Epithelial cell of prostate (primary cell): ENCODE measurements at regions not wholly inside any gene's neighbourhood (a gene's known extent, or its start where the extent isn't known, plus 50 kb on each side); places are given as distances from the start of the nearest gene placed in this dataset.

Experiments used
- DNase-seq: peaks from one replicate; pipeline ENCODE4 v3.0.0-alpha.2; 2011; ENCODE audit warnings: low read depth, low spot score
- H3K27ac ChIP-seq: fragments of 450-650 bp; 2 replicates; pipeline ENCODE4 v1.5.1; 2017; ENCODE audit warnings: mild to moderate bottlenecking

- no peak for DNase-seq
- H3K27ac ChIP-seq = no peak overlapping the region
These were observed 251.6 kb downstream of the C16orf95 start for GRCh38 chr16:87065446-87066132.

DNA sequence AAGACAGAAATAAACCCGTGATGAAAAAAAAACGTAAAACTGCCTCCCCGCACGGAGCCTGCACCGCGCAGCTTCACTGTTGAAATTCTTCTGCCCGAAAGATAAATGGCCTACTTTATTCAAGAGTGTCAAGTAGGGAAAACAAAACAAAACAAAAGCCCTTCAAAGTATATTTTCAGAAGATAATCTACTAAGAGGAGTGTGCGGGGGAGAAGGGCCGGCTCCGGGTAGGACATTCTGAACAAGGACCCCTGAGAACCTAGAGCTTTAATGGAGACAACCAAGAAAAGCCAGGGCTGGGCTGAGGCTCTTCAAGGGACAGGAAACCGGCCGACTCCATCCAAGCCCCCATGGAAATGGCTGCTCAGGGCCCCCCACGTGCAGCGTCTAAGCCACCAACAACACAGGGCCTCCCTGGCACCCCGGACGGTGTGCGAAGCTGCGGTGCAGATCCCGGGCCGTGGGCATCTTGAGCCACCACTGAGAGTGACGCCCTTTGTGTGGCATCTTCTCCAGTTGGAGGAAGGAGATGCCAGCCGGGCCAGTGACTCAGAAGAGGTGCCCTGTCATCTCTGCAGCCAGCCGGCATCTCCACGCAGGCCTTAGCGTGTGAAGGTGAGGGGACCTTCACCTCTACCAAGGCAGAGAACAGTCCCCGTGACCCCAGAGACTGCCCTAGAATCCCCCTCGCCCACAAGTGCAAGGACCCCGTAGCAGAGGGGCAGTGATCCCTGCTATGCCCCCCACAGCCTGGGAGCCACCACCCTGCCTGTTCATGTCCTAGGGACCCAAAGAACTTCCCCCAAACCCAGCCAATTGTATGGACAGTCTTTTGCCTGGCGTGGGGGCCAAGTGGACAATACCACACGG is 250.8 kb downstream of the C16orf95 start:
- DNase-seq = no peak
- H3K27ac ChIP-seq = no peak overlapping the region

DNA sequence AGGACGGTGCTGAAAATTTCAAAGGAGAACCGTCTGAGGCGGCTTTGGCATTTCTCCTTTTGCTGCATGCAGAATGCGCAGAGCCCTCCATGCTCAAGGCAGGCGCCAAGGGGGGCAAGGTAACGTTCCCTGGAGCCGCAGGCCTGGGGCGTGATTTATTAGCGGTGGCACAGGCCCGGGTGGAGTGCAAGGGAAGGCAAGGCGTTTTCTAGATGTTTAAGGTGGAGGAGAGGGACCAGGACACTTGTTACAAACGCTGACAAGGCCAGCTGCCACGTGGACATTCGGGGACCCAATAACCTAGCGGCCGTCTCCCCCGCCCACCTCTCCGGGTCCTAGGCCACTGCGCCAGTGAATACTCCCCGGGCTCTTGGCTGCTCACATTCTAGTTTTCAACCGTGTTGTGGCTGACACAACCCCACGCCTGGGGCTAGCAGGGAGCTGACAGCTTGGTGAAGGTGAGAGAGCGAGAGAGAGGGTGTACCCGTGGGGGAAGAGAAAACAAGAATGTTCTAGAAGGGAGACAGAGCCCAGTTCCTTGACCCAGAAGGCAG is 250.1 kb downstream of the C16orf95 start:
- no peak overlapping the region for H3K27ac ChIP-seq

DNA sequence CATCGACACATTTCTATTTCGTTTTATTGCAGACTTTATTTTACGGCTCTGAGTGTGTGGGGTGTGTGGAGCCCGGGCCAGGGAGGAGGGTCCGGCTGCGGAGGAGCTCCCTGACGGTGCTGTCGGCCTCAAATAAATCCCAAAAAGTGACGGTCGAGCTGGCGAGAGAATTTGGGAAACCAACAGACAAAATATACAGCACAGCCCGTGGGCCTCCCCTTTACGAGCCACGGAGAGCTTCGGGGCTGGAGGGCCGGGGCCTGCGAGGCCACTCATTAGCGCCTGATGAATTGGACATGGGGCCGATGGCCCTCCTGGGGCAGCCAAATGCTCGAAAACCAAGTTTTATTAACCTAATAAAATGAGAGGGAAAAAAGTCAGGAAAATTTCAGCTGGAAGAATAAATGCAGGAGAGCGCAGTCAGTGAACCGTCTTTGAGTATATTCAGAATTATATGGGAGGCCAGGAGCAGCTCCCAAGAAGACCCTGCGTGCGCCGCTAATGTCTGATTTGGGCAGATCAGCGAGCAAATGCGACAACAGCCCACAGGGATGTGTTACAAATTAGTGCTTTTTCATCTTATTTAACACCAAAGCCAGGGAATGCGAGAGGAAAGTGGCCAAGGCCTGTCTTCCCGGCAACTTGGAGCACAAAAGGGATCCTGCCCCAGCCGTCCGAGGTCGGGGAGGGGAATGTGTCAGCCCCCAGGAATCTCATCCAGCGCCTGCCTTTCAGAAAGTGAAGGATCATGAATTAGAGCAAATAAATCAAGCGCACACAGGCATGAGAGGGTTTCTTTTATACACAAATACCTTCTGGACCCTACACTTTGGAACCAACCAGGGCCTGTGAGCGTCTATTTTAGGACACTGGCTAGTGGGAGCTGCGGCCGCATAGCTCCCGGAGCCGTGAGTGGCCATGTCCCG is 249.1 kb downstream of the C16orf95 start:
- no peak for DNase-seq
- H3K27ac ChIP-seq = no peak overlapping the region

More for the DNA sequence above, 250.1 kb downstream of the C16orf95 start:
- no peak for DNase-seq

GRCh38 chr16:87068762-87069150 is 248.4 kb downstream of the C16orf95 start:
- no peak overlapping the region for H3K27ac ChIP-seq
- DNase-seq = no peak

DNA sequence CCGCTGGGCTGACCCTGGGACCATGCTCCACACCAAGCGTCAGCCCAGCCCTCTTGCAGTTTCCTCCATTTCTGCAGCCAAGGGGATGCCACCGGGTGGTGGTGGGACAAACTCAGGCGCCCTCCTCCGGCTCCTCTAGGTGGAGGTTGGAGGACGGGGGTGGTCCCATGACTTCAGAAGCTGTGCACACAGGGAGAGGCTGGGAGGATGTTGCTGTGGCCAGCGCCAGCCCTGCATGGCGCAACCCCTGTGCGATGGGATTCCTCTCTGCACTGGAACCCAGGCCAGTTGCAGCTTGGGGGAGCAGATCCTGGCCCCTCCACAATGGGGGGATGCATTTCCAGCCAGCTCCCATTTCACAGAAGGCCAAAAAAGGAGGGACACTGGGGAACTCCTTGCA is 246.5 kb downstream of the C16orf95 start:
- H3K27ac ChIP-seq = no peak overlapping the region
- no peak for DNase-seq

DNA sequence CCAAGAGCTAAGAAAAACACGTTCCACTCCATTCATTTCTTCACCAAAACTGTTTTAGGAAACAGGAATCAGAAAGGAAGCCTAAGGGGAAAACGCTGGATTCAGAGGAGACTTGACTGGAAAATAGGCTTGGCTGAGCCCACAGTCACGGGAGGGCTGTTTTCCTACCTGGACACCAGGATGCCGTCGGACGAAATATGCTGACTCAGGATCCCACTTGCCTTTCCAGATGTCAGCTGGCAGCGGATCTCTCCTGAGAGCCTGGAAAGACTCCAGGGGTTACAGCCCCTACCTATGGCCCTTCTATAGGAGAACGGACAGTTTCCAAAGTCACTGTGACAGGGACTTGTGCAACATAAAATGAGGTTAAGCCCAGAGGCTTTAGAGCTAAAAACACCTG is 245.1 kb downstream of the C16orf95 start:
- no peak for DNase-seq
- no peak overlapping the region for H3K27ac ChIP-seq

- no peak overlapping the region for H3K27ac ChIP-seq
- no peak for DNase-seq
These were observed 242.4 kb downstream of the C16orf95 start for GRCh38 chr16:87074641-87075318.

GRCh38 chr16:87075319-87075860 is 241.8 kb downstream of the C16orf95 start:
- no peak for DNase-seq
- H3K27ac ChIP-seq = no peak overlapping the region

- no peak overlapping the region for H3K27ac ChIP-seq
These were observed 240.8 kb downstream of the C16orf95 start for GRCh38 chr16:87076331-87076949.

DNA sequence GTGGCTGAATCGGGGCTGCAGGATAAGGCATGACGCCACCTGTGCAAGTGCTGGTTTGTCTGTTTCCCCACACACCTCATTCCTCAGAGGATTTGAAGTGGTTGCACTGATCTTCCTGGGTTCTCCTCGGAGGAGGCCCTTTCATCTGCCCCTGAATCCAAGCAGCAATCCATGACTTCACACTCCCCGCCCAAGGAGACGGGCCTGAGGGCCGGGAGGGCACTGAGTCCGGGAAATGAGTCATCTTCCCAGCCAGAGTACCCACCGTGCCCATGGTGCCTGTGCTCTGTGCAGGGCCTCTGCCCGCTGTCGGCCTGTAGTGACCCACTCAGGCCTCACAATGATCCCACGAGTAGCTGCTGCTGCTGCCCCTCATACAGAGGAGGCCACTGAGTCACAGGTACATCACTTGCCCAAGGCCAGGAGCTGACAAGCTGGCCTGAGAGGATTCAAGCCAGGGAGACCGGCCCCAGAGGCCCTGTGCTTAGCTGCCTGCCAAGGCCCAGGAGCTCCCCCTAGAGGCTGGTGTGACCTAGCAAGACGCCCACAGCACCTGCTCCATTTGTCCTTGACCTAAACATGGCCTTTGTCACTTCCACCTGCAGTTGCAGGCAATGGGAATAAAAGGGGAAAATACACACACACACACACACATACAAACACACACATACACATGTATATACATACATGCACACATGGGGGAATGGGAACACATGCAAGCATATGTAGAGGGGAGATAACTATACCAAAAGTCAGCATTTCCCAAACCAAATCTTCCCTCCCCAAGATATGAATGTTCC is 240.0 kb downstream of the C16orf95 start:
- H3K27ac ChIP-seq = no peak overlapping the region
- DNase-seq = no peak

More at GRCh38 chr16:87076331-87076949, 240.8 kb downstream of the C16orf95 start:
- no peak for DNase-seq

- no peak overlapping the region for H3K27ac ChIP-seq
- DNase-seq = no peak
These were observed 239.5 kb downstream of the C16orf95 start for GRCh38 chr16:87077750-87078127.

DNA sequence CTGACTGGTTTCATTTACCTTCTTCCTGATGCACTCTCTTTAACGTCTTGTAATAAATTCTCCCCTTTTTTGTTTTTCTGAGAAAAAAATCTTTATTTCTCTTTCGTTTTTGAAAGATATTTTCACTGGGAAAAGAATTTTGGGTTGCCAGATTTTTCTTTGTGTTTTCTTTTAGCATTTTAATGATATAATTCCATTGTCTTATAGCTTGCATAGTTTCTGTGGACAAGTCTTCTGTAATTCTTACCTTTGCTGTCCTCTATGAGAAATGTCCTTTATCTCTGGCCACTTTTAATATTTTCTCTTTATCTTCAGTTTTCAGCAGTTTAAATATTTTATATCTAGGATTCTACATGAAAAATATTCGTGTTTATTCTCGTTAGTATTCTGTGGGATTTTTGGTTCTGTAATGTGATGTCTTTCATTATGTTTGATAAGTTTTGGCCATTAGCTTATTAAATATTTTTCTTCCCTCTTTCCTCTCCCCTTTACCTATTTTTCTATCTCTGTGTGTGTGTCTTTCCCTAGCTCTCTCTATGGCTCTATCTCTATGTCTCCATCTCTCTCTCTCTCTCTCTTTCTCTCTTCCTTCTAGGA is 236.5 kb downstream of the C16orf95 start:
- no peak overlapping the region for H3K27ac ChIP-seq

DNA sequence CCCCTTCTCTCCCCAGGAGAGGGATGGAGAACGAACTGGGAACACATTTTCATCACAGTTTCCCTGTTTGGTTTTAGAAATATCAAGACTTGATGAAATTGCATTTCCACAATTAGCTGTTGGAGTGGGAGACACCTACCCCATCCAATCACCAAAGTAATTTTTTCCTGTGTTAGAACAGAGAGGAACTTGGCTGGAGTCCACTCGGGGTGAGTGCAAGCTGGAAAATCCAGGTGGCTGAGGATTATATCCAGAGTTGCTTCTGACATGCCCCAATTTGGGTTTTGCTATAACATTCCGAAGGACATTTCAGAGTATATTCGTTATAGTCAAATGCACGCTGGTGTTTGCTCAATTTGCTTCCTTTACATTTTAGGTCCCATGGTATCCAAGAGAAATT is 231.8 kb downstream of the C16orf95 start:
- H3K27ac ChIP-seq = no peak overlapping the region
- no peak for DNase-seq

More for the DNA sequence above, 236.5 kb downstream of the C16orf95 start:
- no peak for DNase-seq

DNA sequence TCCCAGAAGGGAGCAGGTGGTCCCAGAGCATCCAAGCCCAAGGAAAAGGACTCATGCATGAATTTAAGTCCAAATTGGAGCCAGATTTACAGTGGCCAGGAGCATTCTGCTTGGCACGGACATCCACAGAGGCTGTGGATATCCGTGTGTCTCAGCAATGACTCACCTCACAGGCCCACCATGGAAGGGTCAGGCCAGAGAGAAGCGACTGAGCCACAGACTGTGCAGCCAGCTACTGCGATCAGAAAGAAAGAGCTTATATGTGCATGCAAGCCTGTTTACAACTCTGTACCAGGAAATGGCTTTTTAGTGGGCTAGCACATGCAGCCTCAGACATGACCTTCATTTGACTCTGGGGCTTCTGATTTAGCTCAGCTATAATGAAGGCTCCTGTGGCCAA is 231.0 kb downstream of the C16orf95 start:
- H3K27ac ChIP-seq = no peak overlapping the region
- DNase-seq = no peak

- no peak overlapping the region for H3K27ac ChIP-seq
- no peak for DNase-seq
These were observed 230.6 kb downstream of the C16orf95 start for GRCh38 chr16:87086575-87086974.

DNA sequence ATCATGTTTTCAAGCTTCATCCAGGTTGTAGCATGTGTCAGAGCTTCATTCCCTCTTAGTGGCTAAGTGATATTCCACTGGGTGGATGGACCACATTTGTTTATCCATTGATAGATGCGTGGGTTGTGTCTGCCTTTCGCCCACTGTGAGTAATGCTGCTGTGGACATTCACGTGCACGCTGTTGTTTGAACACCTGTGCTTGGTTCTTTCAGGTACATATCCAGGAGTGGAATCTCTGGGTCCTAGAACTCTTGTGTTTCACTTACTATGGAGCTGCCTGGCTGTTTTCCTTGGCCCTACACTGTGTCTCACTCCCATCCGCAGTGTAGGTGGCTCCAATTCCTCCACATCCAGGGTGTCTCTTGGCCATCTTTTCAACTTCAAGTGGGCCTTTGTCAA is 224.2 kb downstream of the C16orf95 start:
- no peak for DNase-seq
- H3K27ac ChIP-seq = no peak overlapping the region
